NCI-H2107 treated with DMSO at 0.1 percent for 48 hours (cell line): ENCODE measurements at regions not wholly inside any gene's neighbourhood (a gene's known extent, or its start where the extent isn't known, plus 50 kb on each side); places are given as distances from the start of the nearest gene placed in this dataset.

ENCODE experiments used
- DNase-seq: peaks from one replicate; lab custom pipeline; 2025; ENCODE audit not compliant: unreplicated experiment; lab: John Stamatoyannopoulos, UW

- no peak for DNase-seq
Measured at GRCh38 chr10:4068629-4069028, 283.6 kb upstream of the KLF6 start.

GRCh38 chr10:4067931-4068561 is 283.0 kb upstream of the KLF6 start:
- no peak for DNase-seq

DNA sequence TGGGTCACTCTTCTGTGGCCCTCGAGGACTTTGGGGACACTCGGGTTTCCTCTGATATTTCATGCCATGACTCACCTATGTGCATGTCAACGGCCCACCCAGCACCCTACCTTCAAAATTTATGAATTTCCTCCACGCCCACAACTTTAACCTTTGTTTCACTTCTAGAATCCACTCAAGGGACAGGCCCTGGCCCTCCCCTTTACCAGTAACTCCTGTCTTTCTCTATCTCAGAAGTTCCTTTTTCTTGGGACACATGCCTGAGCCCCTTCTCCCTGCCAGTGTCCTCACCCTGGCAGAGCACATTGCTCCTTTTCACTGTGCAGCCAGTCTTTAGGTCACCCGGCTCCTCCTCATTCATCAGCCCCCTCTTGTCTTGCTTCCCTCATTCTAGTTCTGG is 282.5 kb upstream of the KLF6 start:
- DNase-seq, result no peak

- DNase-seq, result no peak
Measured at GRCh38 chr10:4066581-4067390, 281.8 kb upstream of the KLF6 start.

DNA sequence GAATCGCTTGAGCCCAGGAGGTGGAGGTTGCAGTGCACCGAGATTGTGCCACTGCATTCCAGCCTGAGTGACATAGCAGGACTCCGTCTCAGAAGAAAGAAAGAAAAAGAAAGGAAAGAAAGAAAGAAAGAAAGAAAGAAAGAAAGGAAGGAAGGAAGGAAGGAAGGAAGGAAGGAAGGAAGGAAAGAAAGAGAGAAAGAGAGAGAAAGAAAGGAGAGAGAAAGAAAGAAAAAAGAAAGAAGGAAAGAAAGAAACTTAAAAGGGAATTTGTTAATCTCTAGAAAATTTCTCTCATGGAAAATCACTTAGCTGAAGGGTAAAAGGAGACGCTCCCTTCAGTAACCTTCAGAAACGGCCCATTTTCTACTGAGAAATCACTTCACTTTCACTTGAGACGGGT is 279.5 kb upstream of the KLF6 start:
- DNase-seq, result no peak

- DNase-seq, result no peak
Measured at GRCh38 chr10:4063717-4064116, 278.7 kb upstream of the KLF6 start.

DNA sequence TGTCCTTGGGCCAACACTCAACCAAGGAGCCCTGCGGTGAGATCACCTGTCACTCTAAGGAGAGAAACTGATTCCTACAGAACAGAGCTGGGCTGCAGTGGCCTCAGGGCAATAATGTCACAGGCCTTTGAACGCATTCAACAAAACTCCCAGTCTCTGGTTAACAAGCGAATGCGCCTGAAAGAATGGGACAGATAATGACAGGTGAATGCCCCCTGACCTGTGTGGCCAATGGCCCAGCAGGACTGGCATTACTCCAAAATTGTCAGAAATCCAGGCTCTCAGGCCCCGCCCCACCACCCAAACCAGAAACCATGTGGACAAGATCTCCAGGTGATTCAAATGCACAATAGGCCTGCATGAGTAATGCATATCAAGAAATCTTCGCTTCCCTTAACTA is 277.7 kb upstream of the KLF6 start:
- no peak for DNase-seq

GRCh38 chr10:4062072-4062471 is 277.1 kb upstream of the KLF6 start:
- DNase-seq, result no peak

DNA sequence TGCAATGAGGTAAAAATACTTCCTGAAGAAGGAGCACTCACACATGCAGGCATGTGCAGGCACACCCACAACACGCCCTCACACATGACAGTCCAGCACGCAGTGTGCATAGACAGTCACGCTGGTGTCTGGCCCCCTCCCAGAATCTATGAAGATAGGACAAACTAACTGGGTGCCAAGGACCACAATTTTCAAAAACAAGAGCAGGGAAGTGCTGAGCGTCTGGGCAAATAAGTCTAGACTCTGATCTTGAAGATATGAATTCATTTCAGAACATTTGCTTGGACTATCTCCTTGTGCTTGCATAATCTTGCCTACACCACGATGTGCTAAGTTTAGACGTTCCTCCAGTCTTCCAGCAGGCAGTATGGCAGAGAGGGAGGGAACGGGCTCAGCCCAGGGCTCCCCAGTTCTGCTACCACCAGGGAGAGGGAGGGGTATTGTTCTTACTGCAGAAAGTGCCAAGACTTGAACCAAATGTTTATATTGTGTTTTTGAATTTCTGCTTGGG is 276.5 kb upstream of the KLF6 start:
- no peak for DNase-seq

- DNase-seq, result no peak
Measured at GRCh38 chr10:4059471-4060138, 274.6 kb upstream of the KLF6 start.

GRCh38 chr10:4058514-4059029 is 273.6 kb upstream of the KLF6 start:
- no peak for DNase-seq

GRCh38 chr10:4057725-4058513 is 272.9 kb upstream of the KLF6 start:
- no peak for DNase-seq

DNA sequence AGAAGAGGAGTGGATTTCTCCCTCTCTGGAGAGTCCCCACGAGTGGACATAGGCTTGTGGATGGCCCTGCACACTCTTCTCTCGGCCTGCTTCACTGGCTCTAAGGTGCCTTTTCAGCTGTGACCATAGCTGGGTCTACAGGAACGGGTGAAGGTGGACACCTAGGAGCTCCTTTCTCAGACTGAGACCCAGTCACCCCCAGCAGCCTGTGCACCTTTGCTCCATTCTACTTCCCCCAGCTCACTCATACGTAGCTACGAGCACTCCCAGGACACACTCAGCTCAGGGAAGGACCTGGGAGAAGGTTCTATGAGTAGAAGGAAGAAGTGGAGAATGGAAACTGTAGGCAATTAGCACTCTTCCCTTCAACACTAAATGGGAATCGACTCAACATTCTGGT is 272.0 kb upstream of the KLF6 start:
- DNase-seq, result no peak

- no peak for DNase-seq
Measured at GRCh38 chr10:4054656-4055435, 269.8 kb upstream of the KLF6 start.

DNA sequence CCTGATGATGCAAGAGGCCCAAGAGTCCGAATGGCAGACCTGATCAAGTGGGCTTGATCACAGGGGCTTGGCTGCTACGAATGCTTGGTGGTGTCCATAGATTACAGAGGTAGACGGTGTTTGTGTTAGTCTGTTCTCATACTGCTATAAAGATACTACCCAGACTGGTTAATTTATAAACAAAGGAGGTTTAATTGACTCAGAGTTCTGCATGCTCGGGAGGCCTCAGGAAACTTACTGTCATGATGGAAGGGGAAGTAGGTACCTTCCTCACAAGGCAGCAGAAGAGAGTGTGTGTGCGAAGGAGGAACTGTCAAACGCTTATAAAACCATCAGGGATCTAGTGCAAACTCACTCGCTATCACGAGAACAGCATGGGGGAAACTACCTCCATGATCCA is 268.9 kb upstream of the KLF6 start:
- no peak for DNase-seq

- no peak for DNase-seq
Measured at GRCh38 chr10:4051641-4052151, 266.7 kb upstream of the KLF6 start.

- no peak for DNase-seq
Measured at GRCh38 chr10:4051011-4051640, 266.1 kb upstream of the KLF6 start.

DNA sequence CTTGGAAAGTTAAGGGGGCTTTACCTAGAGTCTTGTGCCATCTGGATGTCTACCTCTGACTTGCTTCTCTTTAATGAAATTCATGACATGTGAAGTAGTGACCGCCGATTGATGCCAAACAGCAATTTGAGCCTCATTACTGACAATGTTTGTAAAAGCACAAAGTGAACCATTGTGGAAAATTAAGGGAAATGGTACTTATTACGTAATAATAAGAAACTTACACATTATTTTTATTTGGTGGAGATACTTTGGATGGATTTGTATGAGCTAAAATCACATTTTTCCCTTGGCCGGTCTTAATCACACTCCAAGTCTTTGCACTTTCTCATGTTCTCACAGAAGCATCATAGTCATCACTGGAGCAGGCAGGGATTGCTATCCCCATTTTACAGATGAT is 265.1 kb upstream of the KLF6 start:
- DNase-seq, result no peak

DNA sequence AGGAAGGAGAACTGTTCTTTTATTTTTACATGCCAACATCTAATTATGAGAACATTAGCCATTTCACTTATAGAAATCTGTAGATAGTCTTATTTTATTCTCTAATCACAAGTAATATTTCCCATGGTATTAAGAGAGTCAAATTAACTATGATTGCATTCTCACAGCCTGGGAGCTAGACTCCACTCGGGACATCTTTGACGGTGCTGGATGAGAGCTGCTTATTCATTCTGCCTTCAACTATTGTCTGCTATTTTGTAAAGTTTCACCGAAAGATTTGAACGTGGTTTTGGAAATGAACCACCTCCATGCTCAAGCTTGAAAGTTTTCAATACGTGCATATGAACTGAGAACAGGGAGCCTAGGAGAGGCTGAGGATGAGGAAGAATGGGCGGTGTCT is 264.3 kb upstream of the KLF6 start:
- no peak for DNase-seq
